Stimulated activated CD4-positive, alpha-beta T cell treated with anti-CD3 and anti-CD28 coated beads, TNF-alpha, amount 100 ng/mL, for 1 hour (primary cell): ENCODE measurements at regions not wholly inside any gene's neighbourhood (a gene's known extent, or its start where the extent isn't known, plus 50 kb on each side); places are given as distances from the start of the nearest gene placed in this dataset.

Experiments used
- DNase-seq, 3 donors: peaks; one replicate each; pipeline ENCODE4 v3.0.0-alpha.2; 2020; ENCODE audit warnings: low read depth in 3 of 3, low spot score in 1 of 3

DNA sequence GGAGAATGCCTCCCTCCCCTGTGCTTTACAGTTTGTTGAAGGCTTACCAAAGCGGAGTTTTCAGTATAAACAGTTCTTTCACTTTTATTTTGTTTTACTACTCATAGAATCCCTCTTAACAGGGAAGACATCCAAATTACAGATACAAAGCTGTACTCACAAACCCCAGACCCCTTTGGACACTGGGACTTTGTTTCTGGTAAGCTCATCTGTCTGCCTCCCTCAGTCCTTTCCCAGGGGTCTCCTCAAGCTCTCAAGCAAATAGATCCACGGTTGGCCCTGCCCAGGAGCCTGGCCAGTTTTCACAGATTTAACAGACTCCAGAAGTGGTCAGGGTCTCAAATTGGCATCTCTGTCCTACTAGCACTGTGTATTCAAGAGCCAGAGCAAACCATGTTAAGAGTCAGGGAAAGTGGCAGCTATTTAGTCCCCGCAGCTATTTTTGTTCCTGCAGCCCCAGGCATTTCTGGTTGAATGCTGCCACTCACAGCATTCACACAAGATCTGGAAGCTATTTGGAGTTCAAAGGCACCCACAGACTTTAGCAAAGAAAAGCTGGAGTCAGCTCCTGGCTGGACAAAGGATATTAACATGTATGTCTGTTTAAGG is 54.2 kb downstream of the TMEM100 start:
- DNase-seq = no peak

GRCh38 chr17:55666806-55667205 is 55.9 kb downstream of the TMEM100 start:
- DNase-seq = no peak

DNA sequence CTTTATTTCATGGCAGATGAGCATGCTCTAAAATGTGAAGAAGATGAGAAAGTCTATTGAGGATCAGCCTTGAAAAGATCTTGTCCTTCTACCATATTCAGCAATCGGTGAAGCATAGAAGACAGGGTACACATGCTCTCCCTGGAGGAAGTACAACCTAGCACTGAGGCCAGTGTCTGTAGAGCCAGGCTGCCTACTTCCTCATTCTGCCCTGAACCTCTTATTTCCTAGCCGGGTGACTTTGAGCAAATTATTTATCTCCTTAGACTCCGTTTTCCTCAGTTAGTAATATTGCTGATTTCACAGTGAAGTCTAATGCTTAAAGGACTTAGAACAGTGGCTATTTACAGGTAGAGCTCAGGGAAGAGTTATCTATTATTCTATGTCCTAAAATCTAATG is 58.4 kb downstream of the TMEM100 start:
- DNase-seq = no peak

DNA sequence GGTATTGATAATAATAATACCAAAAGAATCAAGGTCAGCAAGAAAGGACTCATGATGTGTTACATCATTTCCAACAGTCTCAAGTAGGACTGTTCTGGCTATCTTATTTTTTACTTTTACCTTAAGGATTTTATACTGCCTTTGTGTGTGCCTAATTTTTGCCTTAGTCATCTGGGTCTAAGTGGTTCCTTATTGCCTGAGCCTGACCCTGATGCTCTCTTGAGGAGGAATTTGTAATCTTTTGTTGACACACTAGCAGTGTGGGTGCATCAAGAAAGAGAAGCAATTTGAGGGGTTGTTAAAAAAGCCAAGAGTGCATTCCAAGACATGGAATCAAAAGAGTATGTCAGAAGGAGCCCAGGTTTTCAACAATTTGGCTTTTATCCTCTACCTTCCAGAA is 59.3 kb downstream of the TMEM100 start:
- no peak for DNase-seq

- no peak for DNase-seq
Measured at GRCh38 chr17:55661963-55662834, 60.5 kb downstream of the TMEM100 start.

- DNase-seq = no peak
Measured at GRCh38 chr17:55661256-55661758, 61.4 kb downstream of the TMEM100 start.

GRCh38 chr17:55660178-55660886 is 62.3 kb downstream of the TMEM100 start:
- no peak for DNase-seq

GRCh38 chr17:55659661-55660060 is 63.0 kb downstream of the TMEM100 start:
- DNase-seq = no peak

DNA sequence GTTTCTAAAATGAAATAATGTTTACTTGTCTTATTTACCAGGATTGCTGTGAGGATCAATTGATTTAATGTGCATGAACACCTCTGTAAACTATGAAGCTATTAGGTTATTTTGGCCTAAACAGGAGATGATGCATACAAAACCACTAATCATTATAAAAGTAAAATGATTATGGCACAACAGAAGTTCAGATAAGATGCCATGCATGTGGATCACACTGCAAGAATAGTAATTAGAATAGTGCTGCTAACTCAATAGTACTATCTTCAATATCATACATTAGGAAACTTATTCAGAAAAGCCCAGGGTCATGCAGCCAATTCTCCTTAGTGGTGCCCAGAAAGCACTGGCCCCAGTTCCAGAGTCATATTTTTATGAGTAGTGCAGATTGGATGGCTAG is 66.9 kb downstream of the TMEM100 start:
- DNase-seq = no peak

GRCh38 chr17:55654821-55655220 is 67.8 kb downstream of the TMEM100 start:
- DNase-seq = no peak

GRCh38 chr17:55654022-55654421 is 68.6 kb downstream of the TMEM100 start:
- no peak for DNase-seq

GRCh38 chr17:55652825-55653224 is 69.8 kb downstream of the TMEM100 start:
- DNase-seq = no peak

DNA sequence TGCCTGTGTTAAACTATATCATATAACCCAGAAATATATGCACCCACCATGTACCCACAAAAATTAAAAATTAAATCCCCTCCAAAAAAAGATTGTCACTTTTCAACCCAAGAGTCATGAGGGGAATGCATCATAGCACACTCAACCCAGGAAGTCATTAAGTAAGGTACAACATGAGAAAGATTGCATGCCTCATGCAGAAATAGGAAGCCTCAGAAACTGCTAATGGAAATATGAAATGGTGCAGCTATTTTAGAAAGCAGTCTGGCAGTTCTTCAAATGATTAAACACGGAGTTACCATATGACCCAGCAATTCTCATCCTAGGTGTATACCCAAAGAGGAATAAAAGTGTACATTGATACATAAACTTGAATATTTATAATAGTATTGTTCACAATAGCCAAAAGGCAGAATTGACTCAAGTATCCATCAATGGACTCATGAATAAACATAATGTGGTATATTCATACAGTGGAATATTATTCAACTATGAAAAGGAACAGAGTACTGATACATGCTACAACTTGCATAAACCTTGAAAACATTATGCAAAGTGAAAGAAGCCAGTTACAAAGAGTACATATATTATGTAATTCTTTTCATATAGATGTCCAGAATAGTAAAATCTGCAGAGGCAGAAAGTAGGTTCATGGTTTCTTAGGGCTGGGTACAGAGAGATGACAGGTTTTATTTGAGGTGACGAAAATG is 70.4 kb downstream of the TMEM100 start:
- no peak for DNase-seq

GRCh38 chr17:55649957-55650597 is 72.6 kb downstream of the TMEM100 start:
- DNase-seq = no peak

GRCh38 chr17:55648086-55648485 is 74.6 kb downstream of the TMEM100 start:
- no peak for DNase-seq

DNA sequence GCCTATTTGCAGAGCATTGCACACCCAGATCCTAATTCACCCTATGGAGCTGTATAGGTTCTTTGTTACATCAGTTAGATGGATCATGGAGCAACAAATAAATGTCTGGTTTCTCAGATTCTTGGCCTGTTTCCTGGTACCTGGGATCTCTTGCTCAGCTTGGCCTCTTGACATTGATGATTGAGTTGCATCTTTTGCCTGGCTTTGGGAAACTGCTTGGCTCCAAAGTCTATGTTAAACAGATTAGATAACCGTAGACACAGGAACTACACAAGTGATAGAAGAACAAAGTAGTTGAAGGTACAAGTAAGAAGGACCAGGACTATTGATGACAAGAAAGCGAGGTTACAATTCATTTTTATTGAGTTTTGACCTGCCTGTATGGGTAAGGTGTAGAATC is 77.3 kb downstream of the TMEM100 start:
- no peak for DNase-seq

- no peak for DNase-seq
Measured at GRCh38 chr17:55644346-55644745, 78.3 kb downstream of the TMEM100 start.

- DNase-seq = no peak
Measured at GRCh38 chr17:55642741-55643140, 79.9 kb downstream of the TMEM100 start.

DNA sequence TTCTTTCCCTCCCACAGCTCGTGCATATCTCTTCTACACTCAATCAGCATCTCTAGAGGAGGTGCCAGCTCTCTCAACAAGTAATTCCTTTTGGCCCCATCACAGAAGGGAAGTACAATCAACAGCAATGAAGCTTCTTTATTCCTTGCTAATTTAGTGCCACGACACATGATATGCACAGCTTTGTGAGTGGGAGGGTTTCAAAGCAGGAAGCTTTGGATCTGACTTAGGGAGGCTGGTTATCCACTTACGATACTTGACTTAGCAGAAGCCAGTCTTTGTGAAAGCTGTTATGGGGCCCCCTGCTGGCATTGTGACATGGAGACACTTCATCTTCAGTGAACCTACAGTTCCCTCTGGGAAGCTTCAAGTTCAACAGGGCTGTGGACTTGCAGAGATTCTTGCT is 81.0 kb downstream of the TMEM100 start:
- peak in 1 of 3 donors; percentile 18 for DNase-seq

- DNase-seq = no peak
Measured at GRCh38 chr17:55639096-55639495, 83.6 kb downstream of the TMEM100 start.
